Smooth muscle cell (in vitro differentiated cells): ENCODE measurements at regions not wholly inside any gene's neighbourhood (a gene's known extent, or its start where the extent isn't known, plus 50 kb on each side); places are given as distances from the start of the nearest gene placed in this dataset.

Experiments
- DNase-seq: peaks from one replicate; lab custom pipeline; 2025; ENCODE audit not compliant: unreplicated experiment; lab: John Stamatoyannopoulos, UW
- H2AFZ ChIP-seq: fragments of 200-600 bp; sonication (generic); 2 replicates; pipeline ENCODE4 v1.6.0; 2016; ENCODE audit warnings: antibody characterized with exemption, low read depth, mild to moderate bottlenecking
- H3F3A ChIP-seq: fragments of 200-600 bp; sonication (generic); 2 replicates; pipeline ENCODE4 v1.6.0; 2017; ENCODE audit warnings: antibody characterized with exemption, low read depth
- H3K27ac ChIP-seq: fragments of 200-600 bp; sonication (generic); 2 replicates; pipeline ENCODE4 v1.5.1; 2016; ENCODE audit warnings: low read depth, mild to moderate bottlenecking
- H3K27me3 ChIP-seq: fragments of 200-600 bp; sonication (generic); 2 replicates; pipeline ENCODE4 v1.6.1; 2016; ENCODE audit warnings: low read depth, mild to moderate bottlenecking
- H3K36me3 ChIP-seq: fragments of 200-600 bp; sonication (generic); 2 replicates; pipeline ENCODE4 v1.5.1; 2016; ENCODE audit warnings: low read depth
- H3K4me1 ChIP-seq: fragments of 200-600 bp; sonication (generic); 2 replicates; pipeline ENCODE4 v1.5.1; 2016; ENCODE audit warnings: low read depth
- H3K4me2 ChIP-seq: fragments of 200-600 bp; sonication (generic); 2 replicates; pipeline ENCODE4 v1.6.0; 2016; ENCODE audit warnings: mild to moderate bottlenecking
- H3K4me3 ChIP-seq: fragments of 200-600 bp; sonication (generic); 2 replicates; pipeline ENCODE4 v1.5.1; 2016; ENCODE audit warnings: mild to moderate bottlenecking
- H3K79me2 ChIP-seq: fragments of 200-600 bp; sonication (generic); 2 replicates; pipeline ENCODE4 v1.6.0; 2016; ENCODE audit warnings: low read depth, mild to moderate bottlenecking
- H3K9ac ChIP-seq: fragments of 200-600 bp; sonication (generic); 2 replicates; pipeline ENCODE4 v1.6.0; 2016; ENCODE audit warnings: low read depth
- H3K9me3 ChIP-seq: fragments of 200-600 bp; sonication (generic); replicated peaks from 2 replicates; pipeline ENCODE4 v1.5.1; 2016; ENCODE audit warnings: low read depth
- H4K20me1 ChIP-seq: fragments of 200-600 bp; sonication (generic); 2 replicates; pipeline ENCODE4 v1.6.0; 2016; ENCODE audit warnings: low read depth
- WGBS: methylation state at CpG from one replicate; pipeline ENCODE4 v1.1.7; 2016; ENCODE audit warnings: low lambda C conversion rate; 5-methylcytosine and 5-hydroxymethylcytosine counted together
- TF ChIP-seq, protein P1 (sequence below): fragments of 200-600 bp; sonication (generic); IDR thresholded peaks from 2 replicates; pipeline ENCODE4 v1.5.1; 2017; ENCODE audit warnings: borderline replicate concordance, mild to moderate bottlenecking, antibody characterized with exemption; ENCODE audit not compliant: insufficient read depth, poor library complexity, severe bottlenecking

DNA sequence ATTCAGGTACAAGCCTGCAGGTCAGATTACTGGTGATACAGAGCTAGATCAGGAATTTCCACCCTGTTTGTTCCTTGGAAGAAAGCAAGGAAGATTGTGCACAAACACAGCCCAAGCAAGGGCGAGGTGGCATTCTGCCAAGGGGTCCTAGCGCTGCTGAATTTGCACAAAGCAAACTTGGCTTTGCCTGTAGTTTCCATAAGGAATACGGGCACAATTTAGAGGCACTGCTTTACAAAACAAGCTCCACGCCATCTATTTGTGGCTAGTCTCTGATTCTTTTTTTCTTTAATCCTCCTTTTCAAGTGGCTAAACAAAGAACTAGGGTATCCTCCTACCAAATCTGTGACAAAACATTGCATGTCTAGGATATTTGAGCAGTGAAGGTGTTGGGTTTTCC, 195.5 kb upstream of the ACVR2A start:
- Histone ChIP-seq H3K4me2 (no peak overlapping the region), H3K27ac (peak overlapping the region; percentile 17), H3K4me1 (peaks cover 53% of the 10 kb centered on the region), H3K9me3 (no peaks in the 10 kb centered on the region), H3K27me3 (no peaks in the 10 kb centered on the region), H3K4me3 (no peak overlapping the region), H3K36me3 (no peaks in the 10 kb centered on the region), H2AFZ (no peak overlapping the region), H3F3A (peaks cover 4% of the 10 kb centered on the region), H4K20me1 (no peaks in the 10 kb centered on the region), H3K79me2 (no peaks in the 10 kb centered on the region), H3K9ac (no peak overlapping the region)
- TF ChIP-seq, protein P1, sequence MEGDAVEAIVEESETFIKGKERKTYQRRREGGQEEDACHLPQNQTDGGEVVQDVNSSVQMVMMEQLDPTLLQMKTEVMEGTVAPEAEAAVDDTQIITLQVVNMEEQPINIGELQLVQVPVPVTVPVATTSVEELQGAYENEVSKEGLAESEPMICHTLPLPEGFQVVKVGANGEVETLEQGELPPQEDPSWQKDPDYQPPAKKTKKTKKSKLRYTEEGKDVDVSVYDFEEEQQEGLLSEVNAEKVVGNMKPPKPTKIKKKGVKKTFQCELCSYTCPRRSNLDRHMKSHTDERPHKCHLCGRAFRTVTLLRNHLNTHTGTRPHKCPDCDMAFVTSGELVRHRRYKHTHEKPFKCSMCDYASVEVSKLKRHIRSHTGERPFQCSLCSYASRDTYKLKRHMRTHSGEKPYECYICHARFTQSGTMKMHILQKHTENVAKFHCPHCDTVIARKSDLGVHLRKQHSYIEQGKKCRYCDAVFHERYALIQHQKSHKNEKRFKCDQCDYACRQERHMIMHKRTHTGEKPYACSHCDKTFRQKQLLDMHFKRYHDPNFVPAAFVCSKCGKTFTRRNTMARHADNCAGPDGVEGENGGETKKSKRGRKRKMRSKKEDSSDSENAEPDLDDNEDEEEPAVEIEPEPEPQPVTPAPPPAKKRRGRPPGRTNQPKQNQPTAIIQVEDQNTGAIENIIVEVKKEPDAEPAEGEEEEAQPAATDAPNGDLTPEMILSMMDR: no peak
- no peak for DNase-seq
- WGBS: 90% methylated on average over 4 of the region's 4 CpGs

DNA sequence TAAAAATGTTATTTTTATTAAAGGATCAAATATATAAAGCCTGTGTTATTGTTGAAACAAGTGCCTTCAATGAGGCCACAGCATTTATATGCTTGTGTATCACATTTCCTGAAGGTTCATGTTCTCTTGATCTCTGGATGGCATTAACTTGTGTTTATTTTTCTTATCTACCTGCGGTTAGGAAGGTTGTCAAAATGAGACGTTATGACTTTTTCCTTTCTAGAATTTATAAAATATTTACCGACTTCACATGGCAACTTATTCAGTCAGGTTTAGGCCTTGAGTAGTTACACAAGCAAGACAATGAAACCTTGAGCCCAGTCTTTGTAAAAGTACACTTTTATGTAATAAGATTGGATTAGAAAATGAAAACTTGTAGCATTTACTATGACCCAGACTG, 196.4 kb upstream of the ACVR2A start:
- 94% methylated on average over 3 of the region's 3 CpGs for WGBS
- Histone ChIP-seq H3K36me3 (no peaks in the 10 kb centered on the region), H3K9ac (no peak overlapping the region), H3K4me2 (no peak overlapping the region), H3K4me1 (peaks cover 55% of the 10 kb centered on the region), H3F3A (peaks cover 4% of the 10 kb centered on the region), H3K79me2 (no peaks in the 10 kb centered on the region), H3K4me3 (no peak overlapping the region), H3K27me3 (no peaks in the 10 kb centered on the region), H4K20me1 (no peaks in the 10 kb centered on the region), H3K27ac (no peak overlapping the region), H3K9me3 (no peaks in the 10 kb centered on the region), H2AFZ (no peak overlapping the region)
- no peak for DNase-seq
- TF ChIP-seq, protein P1: no peak

DNA sequence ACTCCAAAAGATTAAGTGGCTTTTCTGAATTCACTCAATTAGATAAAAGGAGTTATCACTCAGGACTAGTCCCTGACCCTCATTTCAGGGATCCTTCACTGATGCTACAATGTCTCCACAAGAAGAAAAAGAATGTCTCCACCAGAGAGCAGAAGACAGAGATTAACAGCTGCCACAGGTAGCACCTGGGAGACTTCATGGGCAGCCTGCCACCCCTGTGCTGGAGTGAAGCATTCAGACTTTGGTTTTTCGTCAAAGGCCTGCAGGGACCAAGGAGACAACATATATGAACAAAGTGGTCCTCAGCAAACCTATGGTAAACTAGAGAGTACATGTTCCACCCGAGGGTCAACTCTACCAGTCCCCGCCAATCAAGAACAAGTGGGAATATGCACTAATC, 197.0 kb upstream of the ACVR2A start:
- Histone ChIP-seq H3K4me3 (no peak overlapping the region), H3K9me3 (no peaks in the 10 kb centered on the region), H3K79me2 (no peaks in the 10 kb centered on the region), H2AFZ (no peak overlapping the region), H3K27ac (no peak overlapping the region), H3K9ac (no peak overlapping the region), H3K36me3 (no peaks in the 10 kb centered on the region), H4K20me1 (no peaks in the 10 kb centered on the region), H3K4me1 (peaks cover 55% of the 10 kb centered on the region), H3F3A (no peaks in the 10 kb centered on the region), H3K27me3 (no peaks in the 10 kb centered on the region), H3K4me2 (no peak overlapping the region)
- WGBS: 96% methylated on average over 3 of the region's 3 CpGs
- TF ChIP-seq, protein P1: no peak
- DNase-seq: no peak

DNA sequence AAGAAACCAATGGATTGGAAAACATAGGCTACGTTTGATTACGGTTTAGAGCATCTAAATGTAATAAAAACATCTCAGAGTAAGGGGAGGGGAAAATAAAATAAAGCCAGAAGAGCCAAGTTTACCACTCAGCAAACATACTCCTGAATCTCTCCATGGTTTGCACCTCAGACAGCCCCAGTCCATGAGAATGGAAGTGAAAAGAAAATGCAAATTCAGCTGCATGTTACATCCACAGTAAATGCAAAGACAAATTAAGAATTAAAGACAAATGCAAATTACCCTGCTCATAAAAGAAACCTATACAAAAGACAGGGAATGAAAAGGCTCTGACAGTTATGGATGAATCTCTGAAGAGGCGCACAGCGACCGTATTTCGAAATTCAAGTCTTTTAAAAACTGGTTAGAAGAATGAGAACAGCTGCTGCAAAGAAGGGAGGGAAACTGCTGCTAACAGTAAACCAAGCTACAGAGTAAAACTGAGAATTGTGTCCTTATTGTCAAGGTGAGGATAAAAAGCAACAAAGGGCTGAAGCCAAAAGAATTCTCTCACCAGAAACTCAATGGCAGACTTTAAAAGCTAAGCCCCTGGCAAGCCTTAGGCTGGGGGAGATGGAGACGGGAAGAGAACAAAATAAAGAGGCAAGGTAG, 197.9 kb upstream of the ACVR2A start:
- no peak for DNase-seq
- 76% methylated on average over 7 of the region's 7 CpGs for WGBS

More for the DNA sequence above, 197.9 kb upstream of the ACVR2A start:
- Histone ChIP-seq H3K4me3 (no peak overlapping the region), H3F3A (no peaks in the 10 kb centered on the region), H3K4me2 (no peak overlapping the region), H3K27ac (no peak overlapping the region), H2AFZ (no peak overlapping the region), H3K4me1 (peaks cover 49% of the 10 kb centered on the region), H3K9me3 (no peaks in the 10 kb centered on the region), H3K9ac (no peak overlapping the region), H4K20me1 (no peaks in the 10 kb centered on the region), H3K79me2 (no peaks in the 10 kb centered on the region), H3K36me3 (no peaks in the 10 kb centered on the region), H3K27me3 (no peaks in the 10 kb centered on the region)
- TF ChIP-seq, protein P1: no peak
